SK-N-SH treated with all-trans-retinoic acid at 6 μM for 48 hours (cell line): ENCODE measurements at regions not wholly inside any gene's neighbourhood (a gene's known extent, or its start where the extent isn't known, plus 50 kb on each side); places are given as distances from the start of the nearest gene placed in this dataset.

Experiments used
- ARNTL ChIP-seq: fragments of 450-650 bp; formaldehyde crosslinking; IDR thresholded peaks from 2 replicates; pipeline ENCODE4 v1.5.0; 2020; ENCODE audit warnings: low read depth, mild to moderate bottlenecking, moderate library complexity, borderline replicate concordance
- BACH2 ChIP-seq: fragments of 250-450 bp; sonication (Bioruptor Pico); IDR thresholded peaks from 2 replicates; pipeline ENCODE4 v1.9.0; 2021; ENCODE audit warnings: mild to moderate bottlenecking, borderline replicate concordance
- CREB5 ChIP-seq: fragments of 250-450 bp; sonication (Bioruptor Pico); IDR thresholded peaks from 2 replicates; pipeline ENCODE4 v1.5.1; 2020; ENCODE audit warnings: low read depth, mild to moderate bottlenecking, moderate library complexity
- CSDC2 ChIP-seq: fragments of 250-450 bp; sonication (Bioruptor Pico); IDR thresholded peaks from 2 replicates; pipeline ENCODE4 v1.5.0; 2020; ENCODE audit warnings: mild to moderate bottlenecking, moderate library complexity
- CSRNP3 ChIP-seq: fragments of 250-450 bp; sonication (Bioruptor Pico); IDR thresholded peaks from 2 replicates; pipeline ENCODE4 v1.5.1; 2021; ENCODE audit warnings: mild to moderate bottlenecking, moderate library complexity
- GLIS3 ChIP-seq: fragments of 250-450 bp; sonication (Bioruptor Pico); IDR thresholded peaks from 2 replicates; pipeline ENCODE4 v1.5.0; 2020; ENCODE audit warnings: mild to moderate bottlenecking, moderate library complexity
- ISL1 ChIP-seq: fragments of 250-450 bp; sonication (Bioruptor Pico); IDR thresholded peaks from 2 replicates; pipeline ENCODE4 v2.1.2; 2022; ENCODE audit warnings: mild to moderate bottlenecking, moderate library complexity
- OSR1 ChIP-seq: fragments of 250-450 bp; sonication (Bioruptor Pico); IDR thresholded peaks from 2 replicates; pipeline ENCODE4 v1.8.0; 2022; ENCODE audit warnings: moderate library complexity, mild to moderate bottlenecking, inconsistent platforms
- PATZ1 ChIP-seq: fragments of 250-450 bp; sonication (Bioruptor Pico); IDR thresholded peaks from 2 replicates; pipeline ENCODE4 v1.8.0; 2020; ENCODE audit warnings: mild to moderate bottlenecking, moderate library complexity, borderline replicate concordance
- POU6F1 ChIP-seq: fragments of 250-450 bp; sonication (Bioruptor Pico); IDR thresholded peaks from 2 replicates; pipeline ENCODE4 v1.8.0; 2021; ENCODE audit warnings: low read depth, mild to moderate bottlenecking, moderate library complexity, borderline replicate concordance
- RARB ChIP-seq: fragments of 250-450 bp; sonication (Bioruptor Pico); IDR thresholded peaks from 2 replicates; pipeline ENCODE4 v1.8.0; 2021; ENCODE audit warnings: mild to moderate bottlenecking, moderate library complexity
- ZFP3 ChIP-seq: fragments of 250-450 bp; sonication (Bioruptor Pico); IDR thresholded peaks from 2 replicates; pipeline ENCODE4 v1.5.0; 2020; ENCODE audit warnings: mild to moderate bottlenecking, moderate library complexity
- ZFP30 ChIP-seq: fragments of 450-650 bp; formaldehyde crosslinking; IDR thresholded peaks from 2 replicates; pipeline ENCODE4 v1.5.0; 2022; ENCODE audit warnings: mild to moderate bottlenecking, moderate library complexity

GRCh38 chr12:59134750-59135149 lies 214.4 kb upstream of the LRIG3 start:
- TF ChIP-seq POU6F1 (CRISPR knock-in tag) (no peak), CREB5 (CRISPR knock-in tag) (no peak), ZFP30 (CRISPR knock-in tag) (no peak), RARB (CRISPR knock-in tag) (no peak), CSRNP3 (CRISPR knock-in tag) (no peak), OSR1 (no peak), ARNTL (CRISPR knock-in tag) (no peak), CSDC2 (CRISPR knock-in tag) (no peak), GLIS3 (CRISPR knock-in tag) (no peak), ZFP3 (CRISPR knock-in tag) (no peak), BACH2 (CRISPR knock-in tag) (no peak), ISL1 (CRISPR knock-in tag) (no peak), PATZ1 (no peak)
